Left cardiac atrium (tissue), 4 donors: ENCODE measurements at regions not wholly inside any gene's neighbourhood (a gene's known extent, or its start where the extent isn't known, plus 50 kb on each side); places are given as distances from the start of the nearest gene placed in this dataset.

ENCODE experiments used
- ATAC-seq, 2 donors: fragments of 200-7000 bp; cut with Tn5 transposase; one replicate each; pipeline ENCODE4 v1.9.1; 2020; ENCODE audit warnings: mild to moderate bottlenecking in 2 of 2, moderate library complexity in 2 of 2
- DNase-seq: peaks from one replicate; pipeline ENCODE4 v3.0.0-alpha.2; 2020
- intact Hi-C, 2 donors: fragments of 100-400 bp; cut with DNase I; formaldehyde crosslinking; loops; one replicate each; pipeline versions ENCODE4 v1.14.1 to v1.15.1; 2022 to 2023
- donor health status: DM: no; HTN: yes; CAD: no.
- donor health status: DM: no; HTN: yes; CAD: no; lungs with severe emphysema.
- donor health status: DM: yes; HTN: yes; CAD: no.
- donor health status: Dilated cardiomyopathy.

DNA sequence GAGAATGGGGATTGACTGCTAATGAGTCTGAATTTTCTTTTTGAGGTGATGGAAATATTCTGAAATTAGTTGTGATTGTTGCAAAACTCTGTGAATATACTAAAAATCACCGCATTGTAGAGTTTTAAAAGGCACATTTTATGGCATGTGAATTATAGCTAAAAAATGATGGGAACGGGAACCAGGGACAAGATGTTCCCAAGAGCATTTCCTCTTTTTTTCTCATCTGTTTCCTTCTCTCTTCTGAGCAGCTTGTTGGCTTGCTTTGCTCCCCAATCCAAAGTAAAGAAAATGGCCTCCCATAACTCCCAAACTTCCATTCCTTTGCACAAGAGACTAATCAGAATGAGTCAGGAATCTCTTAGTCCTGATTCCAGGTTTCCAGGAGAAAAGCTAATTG is 459.2 kb downstream of the TSHZ3 start:
- ATAC-seq: no peak
- intact Hi-C loops: no loop called here
- no peak for DNase-seq

DNA sequence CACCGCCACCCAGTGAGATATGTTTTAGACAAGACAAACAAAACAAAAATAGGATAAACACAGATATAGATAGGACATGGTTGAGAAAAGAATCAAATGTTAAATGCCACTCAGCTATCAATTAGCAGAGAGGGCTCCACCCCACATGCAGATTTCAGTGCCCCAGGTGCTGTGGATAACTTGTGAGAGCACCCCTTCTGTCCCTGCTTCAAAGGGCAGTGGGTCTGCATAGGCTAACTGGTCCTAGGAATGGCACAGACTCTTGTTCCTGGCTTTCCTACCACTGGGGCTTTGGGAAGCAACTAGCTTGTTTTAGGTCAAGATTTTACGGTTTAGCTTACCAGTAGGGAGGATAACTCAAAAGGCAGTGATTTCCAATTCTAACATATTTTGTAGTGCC is 460.3 kb downstream of the TSHZ3 start:
- intact Hi-C loops: no loop called here
- DNase-seq: no peak
- no peak for ATAC-seq

DNA sequence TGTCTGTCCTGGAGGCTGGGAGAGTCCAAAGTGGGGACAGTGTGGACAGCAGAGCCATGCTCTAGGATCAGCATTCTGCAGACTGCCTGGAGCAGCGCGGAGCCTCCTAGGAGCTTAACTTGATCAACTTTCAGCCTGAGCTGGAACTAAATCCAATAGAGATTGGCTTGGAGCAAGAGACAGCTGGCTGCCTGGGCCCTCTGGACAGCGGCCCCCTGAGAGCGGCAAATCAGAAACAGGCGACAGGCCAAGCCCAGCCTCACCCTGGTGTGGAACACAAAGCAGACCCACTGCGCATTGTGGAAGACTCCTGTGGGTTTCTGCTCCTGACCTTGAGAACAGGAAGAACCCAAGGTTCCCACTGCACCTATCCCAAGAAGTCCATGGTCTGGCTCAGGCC is 462.2 kb downstream of the TSHZ3 start:
- no peak for DNase-seq
- no peak for ATAC-seq
- intact Hi-C loops: no loop called here

DNA sequence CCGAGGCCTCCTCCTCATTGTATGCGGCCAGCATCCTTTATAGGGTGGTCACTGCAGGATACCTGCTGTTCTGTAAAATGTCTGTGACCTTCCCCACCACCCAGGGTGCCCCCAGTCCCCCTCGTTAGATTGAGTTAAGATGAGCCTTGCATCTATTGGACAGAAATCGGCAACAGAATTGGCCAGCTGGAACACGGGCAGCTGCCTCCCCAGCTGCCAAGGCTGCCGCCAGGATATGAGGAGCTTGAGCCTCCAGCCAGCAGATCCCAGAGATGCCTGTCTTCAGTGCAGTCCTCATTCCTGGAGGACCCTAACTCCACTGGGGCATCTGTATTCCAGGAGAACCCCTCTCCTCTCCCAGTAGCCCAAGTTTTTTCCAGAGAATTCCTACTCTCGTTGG is 463.0 kb downstream of the TSHZ3 start:
- ATAC-seq (no peak), DNase-seq (no peak)
- intact Hi-C loops: no loop called here

DNA sequence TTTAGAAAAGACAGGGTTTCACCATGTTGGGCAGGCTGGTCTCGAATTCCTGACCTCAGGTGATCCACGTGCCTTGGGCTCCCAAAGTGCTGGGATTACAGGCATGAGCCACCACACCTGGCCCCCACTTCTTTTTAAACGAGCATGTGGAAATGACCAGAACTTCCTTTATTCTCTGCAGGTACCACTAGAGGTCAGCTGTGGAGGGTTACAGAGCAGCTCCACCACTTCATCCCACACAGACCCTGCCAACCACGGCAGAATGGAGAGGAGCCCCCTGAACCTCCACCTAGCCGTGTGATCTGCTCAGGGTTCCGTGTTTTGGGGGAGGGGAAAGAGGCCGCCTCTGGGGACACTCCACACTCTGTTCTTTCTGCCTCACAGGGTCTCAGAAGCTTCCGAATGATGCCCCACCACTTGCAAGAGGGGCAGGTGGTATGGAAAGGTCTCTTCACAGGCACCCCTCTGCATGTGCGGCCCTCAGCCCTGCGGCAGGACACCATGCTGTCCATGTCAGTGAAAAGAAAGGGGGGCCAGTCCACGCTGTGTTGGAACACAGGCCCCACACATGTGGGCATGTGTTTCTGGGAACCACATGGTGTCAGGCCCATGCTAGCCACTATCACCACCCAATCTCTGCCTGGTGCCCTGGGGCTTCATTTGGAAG is 465.0 kb downstream of the TSHZ3 start:
- DNase-seq (no peak), ATAC-seq (no peak)
- intact Hi-C loops: no loop called here

DNA sequence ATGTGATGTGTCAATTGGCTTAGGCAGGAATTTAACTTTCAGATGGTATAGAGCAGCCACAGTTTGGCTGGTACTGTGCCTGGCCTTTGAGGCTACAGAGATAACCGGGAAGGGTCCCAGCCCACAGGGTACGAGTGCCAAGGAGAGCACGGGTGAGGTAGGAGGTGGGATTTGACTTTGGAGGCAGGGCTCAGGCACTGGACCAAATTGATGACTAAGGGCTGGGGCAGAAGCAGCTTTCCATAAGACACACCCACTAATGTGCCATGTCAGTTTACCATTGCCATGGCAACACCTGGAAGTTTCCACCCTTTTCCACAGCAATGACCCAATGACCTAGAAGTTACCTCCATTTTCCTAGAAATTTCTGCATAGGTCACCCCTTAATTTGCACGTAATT is 466.2 kb downstream of the TSHZ3 start:
- DNase-seq: no peak
- ATAC-seq: peak in 1 of 2 donors; percentile 80
- intact Hi-C loops: no loop called here

DNA sequence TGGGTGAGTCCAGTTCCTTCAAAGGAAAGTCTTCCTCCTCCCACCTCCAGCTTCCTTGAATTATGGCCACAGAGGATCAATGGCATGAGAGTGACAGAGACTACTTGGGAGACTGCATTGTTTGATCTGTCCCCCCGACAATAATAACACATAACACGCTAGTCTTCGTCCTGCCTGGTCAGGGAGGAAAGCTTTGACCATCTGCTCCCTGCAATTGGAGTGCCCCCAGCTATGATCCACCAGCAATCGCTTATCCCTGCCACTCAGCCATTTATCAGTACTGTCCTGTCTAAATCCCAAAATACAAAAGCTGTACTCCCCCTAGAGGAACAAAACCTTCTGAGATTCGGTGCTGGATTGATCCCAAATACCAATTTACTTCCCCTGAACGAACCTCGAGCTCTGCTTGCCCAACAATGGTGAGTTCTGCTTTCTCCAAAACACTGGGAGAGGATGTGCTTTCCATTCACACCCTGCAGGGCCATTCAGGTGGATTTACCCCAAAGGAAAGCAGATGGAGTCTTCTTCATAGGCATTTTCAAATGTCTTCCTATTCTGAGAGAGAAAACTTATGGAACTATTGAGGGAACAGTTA is 466.7 kb downstream of the TSHZ3 start:
- ATAC-seq: no peak
- intact Hi-C loops: no loop called here
- DNase-seq: no peak

DNA sequence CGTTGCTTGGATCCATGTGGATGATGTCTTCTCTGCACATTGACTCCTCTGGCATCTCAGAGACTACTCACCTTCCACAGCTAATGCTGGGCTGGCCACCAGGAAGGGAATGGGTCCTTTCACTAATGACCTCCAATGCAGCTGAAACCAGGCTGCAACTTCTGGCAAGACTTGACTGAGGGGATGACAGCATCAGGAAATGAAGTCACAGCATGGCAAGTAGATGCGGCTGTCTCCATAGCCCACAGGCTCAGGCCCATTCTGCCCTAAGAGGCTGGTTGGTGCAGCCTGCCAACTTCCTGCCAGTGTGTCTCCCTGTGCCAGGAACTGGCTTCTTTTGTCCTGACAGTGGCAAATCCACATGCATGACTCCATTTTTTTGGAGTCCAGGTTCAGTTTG is 467.3 kb downstream of the TSHZ3 start:
- DNase-seq (no peak), ATAC-seq (no peak)
- intact Hi-C loops: no loop called here

DNA sequence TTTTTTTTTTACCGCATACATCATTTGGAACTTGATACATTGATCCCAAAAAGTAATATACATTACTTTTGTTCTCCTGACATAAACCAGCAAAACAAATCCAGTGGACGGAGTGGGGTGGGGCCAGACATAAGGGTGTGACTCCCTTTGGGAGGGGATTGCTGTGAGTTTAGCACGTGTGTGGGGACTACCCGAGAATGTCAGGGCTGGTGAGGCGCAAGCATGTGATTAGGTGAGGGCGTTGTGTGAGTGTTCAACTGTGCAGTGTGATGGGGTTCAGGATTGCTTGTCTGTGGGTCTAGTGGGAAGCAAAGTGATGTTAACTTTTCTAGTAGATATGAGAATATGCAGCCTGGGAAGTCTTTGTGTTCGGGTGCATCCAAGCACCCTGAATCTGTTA is 468.0 kb downstream of the TSHZ3 start:
- intact Hi-C loops: no loop called here
- DNase-seq (no peak), ATAC-seq (no peak)

DNA sequence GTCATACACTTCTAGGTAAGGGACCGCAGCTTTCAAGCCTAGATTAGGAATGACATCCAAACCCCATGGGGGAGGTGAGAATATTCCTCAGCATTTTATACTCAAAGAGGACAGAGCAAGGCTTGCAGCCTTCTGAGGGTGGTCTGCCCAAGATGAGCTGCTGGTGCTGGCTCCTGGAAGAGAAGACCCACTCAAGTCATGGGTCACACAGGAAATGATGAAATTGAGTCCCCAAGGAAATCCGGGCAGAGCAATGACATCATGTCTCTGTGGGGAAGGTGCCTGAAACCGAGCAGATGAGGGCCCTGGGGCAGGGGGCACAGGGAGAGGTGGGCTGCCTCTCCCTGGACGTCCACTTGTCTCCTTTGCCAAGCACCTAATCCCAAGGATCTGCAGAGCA is 468.7 kb downstream of the TSHZ3 start:
- DNase-seq (no peak), ATAC-seq (no peak)
- intact Hi-C loops: no loop called here

DNA sequence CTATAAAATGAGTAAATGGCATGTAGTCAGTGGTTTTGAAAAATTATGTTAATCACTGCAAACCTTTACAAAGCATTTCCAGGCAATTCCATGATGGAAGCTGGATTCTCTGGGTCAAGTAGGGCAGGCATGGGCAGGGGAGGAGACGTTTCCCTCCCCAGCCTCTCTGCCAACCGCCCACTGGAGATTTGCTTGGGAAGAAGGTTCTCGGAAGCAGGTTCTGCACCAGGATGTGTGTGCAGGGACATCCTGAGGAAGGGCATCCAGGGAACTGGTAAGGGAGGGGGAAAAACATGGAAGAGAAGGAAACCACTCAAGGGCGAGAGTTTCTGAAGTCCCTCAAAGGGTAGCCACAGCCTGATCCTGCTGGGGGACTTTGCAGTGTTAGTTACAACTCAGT is 469.1 kb downstream of the TSHZ3 start:
- no peak for DNase-seq
- intact Hi-C loops: no loop called here
- no peak for ATAC-seq

DNA sequence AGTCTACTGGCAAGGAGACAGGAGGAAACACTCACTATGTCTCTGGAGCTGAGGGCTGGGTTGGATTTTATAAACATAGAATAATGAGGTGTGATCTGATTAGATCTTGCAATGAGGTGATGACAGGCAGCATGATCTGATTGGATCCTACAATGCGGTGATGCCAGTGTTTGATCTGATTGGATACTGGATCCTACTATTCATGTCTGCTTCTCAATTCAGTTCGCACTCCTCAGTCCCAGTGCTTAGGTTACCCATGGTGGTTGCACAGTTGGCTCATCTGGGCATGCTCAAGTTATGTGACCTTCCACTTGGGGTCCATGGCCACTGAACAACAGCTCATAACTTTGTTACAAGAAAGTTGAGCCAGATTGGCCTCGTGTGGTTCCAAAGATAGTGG is 469.5 kb downstream of the TSHZ3 start:
- ATAC-seq (no peak), DNase-seq (no peak)
- intact Hi-C loops: no loop called here

DNA sequence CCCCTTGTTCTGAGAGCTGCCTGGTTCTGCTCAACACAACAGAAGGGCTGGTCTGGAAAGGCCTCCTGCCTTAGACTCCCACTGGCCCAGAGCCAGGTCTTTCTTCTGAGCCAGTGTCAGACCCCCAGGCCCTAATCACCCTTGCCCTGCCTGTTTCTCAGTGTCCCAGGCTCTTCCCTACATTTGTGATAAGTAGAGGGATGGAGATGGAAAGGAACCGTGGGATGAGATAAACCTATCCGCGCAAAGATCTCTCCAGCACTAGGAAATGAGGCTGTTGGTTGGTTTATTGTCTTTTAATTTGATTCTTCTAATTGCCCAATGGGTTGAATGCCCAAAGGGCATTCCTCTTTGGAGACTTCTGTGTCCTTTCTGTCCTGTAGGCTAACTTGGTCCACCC is 470.0 kb downstream of the TSHZ3 start:
- no peak for DNase-seq
- intact Hi-C loops: no loop called here
- ATAC-seq: no peak

DNA sequence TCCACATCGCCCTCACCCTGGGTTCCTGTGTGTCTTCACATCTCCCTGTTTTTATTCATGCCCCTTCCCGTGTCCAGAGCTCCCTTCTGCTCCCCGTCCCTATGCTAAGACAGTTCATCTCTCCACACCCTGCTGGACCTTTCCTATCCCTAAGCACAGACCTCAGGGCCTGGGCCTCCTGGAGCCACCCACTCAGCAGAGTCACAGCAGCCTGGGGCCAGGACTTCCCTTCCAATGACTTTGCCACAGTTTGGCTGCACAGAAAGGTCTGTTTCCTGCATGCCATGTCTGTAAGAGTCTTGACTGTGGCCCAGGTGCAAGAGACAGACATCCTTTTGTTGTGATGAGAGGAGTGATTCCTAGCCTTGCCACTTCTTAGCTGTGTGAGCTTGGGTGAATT is 470.7 kb downstream of the TSHZ3 start:
- ATAC-seq (no peak), DNase-seq (no peak)
- intact Hi-C loops: no loop called here

DNA sequence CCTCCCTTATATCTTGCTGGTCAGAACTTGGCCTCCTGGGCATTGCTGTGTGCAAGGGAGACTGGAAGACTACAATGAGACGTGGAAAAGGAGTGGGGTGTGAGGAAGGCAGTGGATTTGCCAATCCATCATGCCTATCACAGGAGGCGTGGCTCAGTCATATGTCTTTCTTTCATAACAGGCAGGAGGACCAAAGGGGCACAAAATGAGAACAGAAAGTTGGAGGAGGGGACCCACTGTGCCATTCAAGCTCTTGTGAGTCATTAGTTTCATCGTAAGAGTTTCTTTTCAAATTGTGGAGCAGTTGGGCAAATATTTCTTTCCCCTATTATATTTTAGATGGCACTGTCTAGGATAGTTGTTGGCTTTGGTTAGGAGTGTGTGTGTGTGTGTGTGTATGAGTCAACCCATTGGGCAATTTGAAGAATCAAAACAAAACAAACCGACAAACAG is 471.5 kb downstream of the TSHZ3 start:
- DNase-seq (no peak), ATAC-seq (peak; percentile 34 to 58)
- intact Hi-C loops: no loop called here

DNA sequence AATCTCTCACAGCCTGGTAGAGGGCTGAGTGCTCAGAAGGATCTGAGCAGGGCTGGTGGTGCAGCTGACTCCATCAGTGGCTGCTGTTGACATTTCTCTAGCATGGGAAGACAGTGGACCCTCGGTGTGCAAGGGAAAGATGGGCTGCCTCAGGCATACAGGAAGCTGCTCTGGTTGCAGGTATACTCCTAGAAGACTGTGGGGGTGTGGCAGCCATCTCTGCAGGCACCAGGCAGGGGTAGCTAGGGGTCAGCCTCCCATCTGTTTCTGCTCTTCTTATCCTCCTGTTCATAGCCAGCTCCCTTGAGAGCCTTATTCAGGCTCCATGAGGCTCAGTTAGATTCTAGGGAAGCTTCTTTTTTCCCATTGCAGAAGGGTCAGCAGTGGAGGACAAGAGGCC is 475.5 kb downstream of the TSHZ3 start:
- intact Hi-C loops: no loop called here
- DNase-seq: no peak
- no peak for ATAC-seq

DNA sequence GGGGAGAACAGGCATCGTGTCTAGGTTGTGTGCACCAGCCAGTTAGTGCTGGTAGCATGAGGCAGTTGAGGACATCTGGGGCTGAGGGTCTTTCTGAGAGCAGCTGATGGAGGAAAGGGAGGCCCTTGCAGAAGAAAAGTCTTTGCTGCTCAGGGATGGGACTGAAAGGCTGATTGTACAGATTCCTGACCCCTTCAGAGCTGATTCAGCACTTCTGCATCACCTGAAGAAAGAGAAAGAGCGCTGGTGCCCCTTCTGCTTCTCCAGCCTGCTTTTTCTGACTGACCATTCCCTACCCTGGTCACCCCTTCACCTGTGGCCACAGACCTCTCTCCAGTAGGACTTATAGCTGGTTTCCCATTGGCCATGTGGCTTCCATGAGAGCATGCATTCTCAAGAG is 476.2 kb downstream of the TSHZ3 start:
- no peak for ATAC-seq
- intact Hi-C loops: no loop called here
- no peak for DNase-seq

DNA sequence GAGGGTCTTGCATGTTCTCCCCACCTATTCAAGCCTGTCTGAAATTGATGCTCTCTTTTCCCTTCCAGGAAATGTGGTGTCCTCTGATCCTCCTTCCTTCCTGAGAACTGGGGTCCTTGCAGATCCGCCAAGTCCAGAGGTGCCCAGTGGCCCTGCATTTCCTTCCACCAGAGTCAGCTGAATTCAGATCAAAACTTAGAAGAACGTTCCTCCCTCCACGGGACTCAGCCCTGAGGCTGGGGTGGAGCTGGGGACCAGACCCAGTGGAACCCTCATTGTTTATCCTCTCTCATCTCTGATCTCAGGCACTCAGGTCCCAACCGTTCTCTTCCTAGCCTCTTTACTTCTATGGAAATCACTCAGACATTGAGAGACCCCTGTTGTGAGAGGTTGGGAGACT is 477.3 kb downstream of the TSHZ3 start:
- DNase-seq (no peak), ATAC-seq (no peak)
- intact Hi-C loops: no loop called here

DNA sequence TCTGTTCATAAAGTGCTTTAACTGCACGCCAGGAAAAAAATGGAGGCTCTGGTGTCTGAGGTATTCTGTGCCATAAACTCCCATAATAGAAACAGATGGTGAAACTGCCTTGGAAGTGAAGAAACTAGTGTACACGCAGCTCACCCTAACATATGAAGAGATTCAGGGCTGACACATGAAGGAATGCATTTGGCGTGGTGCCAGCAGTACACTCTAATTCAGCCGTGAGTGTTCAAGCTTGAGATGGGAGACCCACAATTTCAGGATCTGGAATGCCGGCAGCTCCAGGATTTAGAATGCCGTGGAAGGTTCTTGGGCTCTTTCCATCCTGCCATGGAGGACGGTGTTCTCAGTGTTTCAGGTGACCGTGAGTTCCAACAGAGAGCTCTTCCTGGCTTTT is 478.4 kb downstream of the TSHZ3 start:
- ATAC-seq: no peak
- intact Hi-C loops: no loop called here
- DNase-seq: no peak

DNA sequence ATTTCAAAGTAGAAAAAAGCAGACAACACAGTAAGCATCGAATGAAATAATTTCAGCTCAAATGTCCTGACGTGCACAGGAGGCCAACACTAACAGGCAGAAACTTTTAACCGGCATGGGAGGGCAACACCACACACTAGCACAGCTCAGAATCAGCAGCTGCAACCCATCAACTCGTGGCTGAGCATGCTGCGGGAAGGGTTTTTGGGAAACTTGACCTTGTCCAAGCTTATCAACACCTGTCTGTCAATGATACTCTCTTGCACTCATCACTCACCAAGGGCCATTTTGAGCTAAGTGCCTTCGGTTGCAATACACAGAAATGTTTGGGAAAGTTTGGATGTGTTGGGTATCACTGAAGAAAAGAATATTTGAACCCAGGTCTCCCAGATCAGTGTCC is 483.7 kb downstream of the TSHZ3 start:
- intact Hi-C loops: no loop called here
- ATAC-seq (no peak), DNase-seq (no peak)

DNA sequence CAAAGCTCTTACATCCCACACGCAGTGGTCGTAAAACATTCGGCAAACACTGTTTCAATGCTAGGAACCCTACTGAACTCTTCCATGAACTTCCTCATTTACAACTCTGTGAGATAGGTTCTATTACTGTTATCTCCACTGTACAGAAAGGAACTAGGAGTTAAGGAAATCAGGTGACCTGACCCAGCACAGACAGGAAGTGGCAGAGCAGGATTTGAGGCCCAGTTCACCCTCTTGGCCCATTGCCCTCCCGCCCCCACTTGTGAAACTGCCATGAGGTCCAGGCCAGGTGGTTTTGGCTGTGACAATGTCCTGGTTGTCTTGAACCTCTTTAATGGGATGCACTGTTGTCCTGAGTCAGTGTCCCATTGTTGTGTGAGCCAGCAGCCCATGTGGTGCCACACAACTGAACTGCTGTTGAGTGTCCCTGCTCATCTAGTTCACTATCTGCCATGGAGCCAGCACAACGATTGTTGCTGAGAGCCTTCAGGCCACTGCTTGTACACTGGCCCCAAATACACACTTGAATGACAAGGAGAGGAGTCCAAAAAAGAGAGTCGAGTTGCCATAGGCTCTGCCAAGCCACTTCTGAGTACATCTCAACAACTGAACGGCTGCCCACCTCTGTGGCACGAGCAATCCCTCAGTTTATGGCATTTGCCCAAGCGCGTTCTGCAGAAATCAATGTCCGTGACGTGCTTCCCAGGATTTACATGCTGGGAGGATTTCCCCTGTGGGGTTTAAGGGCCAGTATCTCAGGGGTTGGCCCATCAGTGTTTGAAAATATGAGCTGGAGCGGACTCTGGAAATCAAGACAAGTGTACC is 484.6 kb downstream of the TSHZ3 start:
- intact Hi-C loops: no loop called here
- no peak for DNase-seq
- ATAC-seq: no peak
